ENCODE measurements at regions not wholly inside any gene's neighbourhood (a gene's known extent, or its start where the extent isn't known, plus 50 kb on each side); places are given as distances from the start of the nearest gene placed in this dataset.

DNA sequence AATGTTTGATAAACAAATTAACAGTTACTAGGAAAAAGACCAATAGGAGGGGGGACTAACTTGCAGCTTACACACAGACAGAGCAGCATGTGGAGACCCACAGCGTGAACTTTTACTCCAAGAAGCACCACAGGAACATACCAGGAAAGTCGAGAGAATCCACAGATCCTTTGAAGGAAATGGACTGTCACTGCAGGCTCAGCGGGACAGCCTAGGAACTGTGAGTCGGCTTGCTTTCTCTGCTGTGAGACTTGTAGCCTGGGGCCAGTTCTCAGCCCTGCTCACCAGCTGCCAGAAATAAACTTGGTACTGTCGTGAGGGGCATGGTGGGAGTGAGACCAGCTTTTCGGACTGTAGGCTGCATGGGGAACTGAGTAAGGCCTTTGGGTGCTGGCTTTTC lies 1211.5 kb downstream of the PCDH17 start:
- no peak for ATAC-seq
- no peak for TF ChIP-seq SNAI2 (CRISPR knock-in tag; IDR thresholded peaks at IDR 0.05)
- no peak for TF ChIP-seq TOX (CRISPR knock-in tag; IDR thresholded peaks at IDR 0.05; ENCODE audit: borderline replicate concordance)
- no peak for TF ChIP-seq ZFP30 (CRISPR knock-in tag; IDR thresholded peaks at IDR 0.05)
- no peak for TF ChIP-seq ZNF70 (CRISPR knock-in tag; IDR thresholded peaks at IDR 0.05)
- TF ChIP-seq CSRNP3 (CRISPR knock-in tag; IDR thresholded peaks at IDR 0.05) = no peak
- TF ChIP-seq, protein P1, sequence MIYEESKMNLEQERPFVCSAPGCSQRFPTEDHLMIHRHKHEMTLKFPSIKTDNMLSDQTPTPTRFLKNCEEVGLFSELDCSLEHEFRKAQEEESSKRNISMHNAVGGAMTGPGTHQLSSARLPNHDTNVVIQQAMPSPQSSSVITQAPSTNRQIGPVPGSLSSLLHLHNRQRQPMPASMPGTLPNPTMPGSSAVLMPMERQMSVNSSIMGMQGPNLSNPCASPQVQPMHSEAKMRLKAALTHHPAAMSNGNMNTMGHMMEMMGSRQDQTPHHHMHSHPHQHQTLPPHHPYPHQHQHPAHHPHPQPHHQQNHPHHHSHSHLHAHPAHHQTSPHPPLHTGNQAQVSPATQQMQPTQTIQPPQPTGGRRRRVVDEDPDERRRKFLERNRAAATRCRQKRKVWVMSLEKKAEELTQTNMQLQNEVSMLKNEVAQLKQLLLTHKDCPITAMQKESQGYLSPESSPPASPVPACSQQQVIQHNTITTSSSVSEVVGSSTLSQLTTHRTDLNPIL (CRISPR knock-in tag; IDR thresholded peaks at IDR 0.05; ENCODE audit: low read depth) = no peak

DNA sequence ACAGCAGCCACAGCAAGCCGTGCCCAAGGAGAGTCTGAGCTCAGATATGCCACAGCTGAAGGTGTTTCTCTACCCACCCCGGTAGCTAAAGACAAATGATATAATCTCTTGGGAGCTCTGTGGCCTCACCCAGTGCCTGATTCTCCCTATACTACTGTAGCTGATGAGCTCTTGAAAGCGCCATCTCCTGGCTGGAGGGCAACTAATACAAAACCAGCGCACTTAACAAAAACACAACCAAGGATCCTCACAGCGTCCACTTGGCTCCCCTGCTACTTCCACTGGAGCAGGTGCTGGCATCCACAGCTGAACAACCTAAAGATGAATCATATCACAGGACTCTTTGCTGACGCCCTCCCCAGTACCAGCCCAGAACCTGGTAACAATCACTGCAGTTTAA lies 1212.0 kb downstream of the PCDH17 start:
- no peak for TF ChIP-seq POU6F1 (CRISPR knock-in tag; IDR thresholded peaks at IDR 0.05; ENCODE audit: borderline replicate concordance, low read depth)
- TF ChIP-seq BACH2 (CRISPR knock-in tag; IDR thresholded peaks at IDR 0.05; ENCODE audit: borderline replicate concordance) = no peak
- TF ChIP-seq TOX (CRISPR knock-in tag; IDR thresholded peaks at IDR 0.05; ENCODE audit: borderline replicate concordance) = no peak
- TF ChIP-seq GLIS3 (CRISPR knock-in tag; IDR thresholded peaks at IDR 0.05) = no peak
- TF ChIP-seq OSR1 (CRISPR knock-in tag; IDR thresholded peaks at IDR 0.05) = no peak
- TF ChIP-seq ISL1 (CRISPR knock-in tag; IDR thresholded peaks at IDR 0.05) = no peak
- no peak for TF ChIP-seq ZFP30 (CRISPR knock-in tag; IDR thresholded peaks at IDR 0.05)
- TF ChIP-seq ARNTL (CRISPR knock-in tag; IDR thresholded peaks at IDR 0.05; ENCODE audit: borderline replicate concordance, low read depth) = no peak
- no peak for TF ChIP-seq ZNF70 (CRISPR knock-in tag; IDR thresholded peaks at IDR 0.05)
- TF ChIP-seq PPARA (CRISPR knock-in tag; IDR thresholded peaks at IDR 0.05; ENCODE audit: borderline replicate concordance) = no peak
- no peak for TF ChIP-seq RARB (CRISPR knock-in tag; IDR thresholded peaks at IDR 0.05)
- TF ChIP-seq CSRNP3 (CRISPR knock-in tag; IDR thresholded peaks at IDR 0.05) = no peak
- TF ChIP-seq ZNF8 (CRISPR knock-in tag; IDR thresholded peaks at IDR 0.05) = no peak
- no peak for TF ChIP-seq TCF4 (CRISPR knock-in tag; IDR thresholded peaks at IDR 0.05; ENCODE audit: borderline replicate concordance)
- TF ChIP-seq ZFP3 (CRISPR knock-in tag; IDR thresholded peaks at IDR 0.05) = no peak
- TF ChIP-seq, protein P2, sequence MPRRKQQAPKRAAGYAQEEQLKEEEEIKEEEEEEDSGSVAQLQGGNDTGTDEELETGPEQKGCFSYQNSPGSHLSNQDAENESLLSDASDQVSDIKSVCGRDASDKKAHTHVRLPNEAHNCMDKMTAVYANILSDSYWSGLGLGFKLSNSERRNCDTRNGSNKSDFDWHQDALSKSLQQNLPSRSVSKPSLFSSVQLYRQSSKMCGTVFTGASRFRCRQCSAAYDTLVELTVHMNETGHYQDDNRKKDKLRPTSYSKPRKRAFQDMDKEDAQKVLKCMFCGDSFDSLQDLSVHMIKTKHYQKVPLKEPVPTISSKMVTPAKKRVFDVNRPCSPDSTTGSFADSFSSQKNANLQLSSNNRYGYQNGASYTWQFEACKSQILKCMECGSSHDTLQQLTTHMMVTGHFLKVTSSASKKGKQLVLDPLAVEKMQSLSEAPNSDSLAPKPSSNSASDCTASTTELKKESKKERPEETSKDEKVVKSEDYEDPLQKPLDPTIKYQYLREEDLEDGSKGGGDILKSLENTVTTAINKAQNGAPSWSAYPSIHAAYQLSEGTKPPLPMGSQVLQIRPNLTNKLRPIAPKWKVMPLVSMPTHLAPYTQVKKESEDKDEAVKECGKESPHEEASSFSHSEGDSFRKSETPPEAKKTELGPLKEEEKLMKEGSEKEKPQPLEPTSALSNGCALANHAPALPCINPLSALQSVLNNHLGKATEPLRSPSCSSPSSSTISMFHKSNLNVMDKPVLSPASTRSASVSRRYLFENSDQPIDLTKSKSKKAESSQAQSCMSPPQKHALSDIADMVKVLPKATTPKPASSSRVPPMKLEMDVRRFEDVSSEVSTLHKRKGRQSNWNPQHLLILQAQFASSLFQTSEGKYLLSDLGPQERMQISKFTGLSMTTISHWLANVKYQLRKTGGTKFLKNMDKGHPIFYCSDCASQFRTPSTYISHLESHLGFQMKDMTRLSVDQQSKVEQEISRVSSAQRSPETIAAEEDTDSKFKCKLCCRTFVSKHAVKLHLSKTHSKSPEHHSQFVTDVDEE (CRISPR knock-in tag; IDR thresholded peaks at IDR 0.05) = no peak
- TF ChIP-seq CSDC2 (CRISPR knock-in tag; IDR thresholded peaks at IDR 0.05) = no peak
- TF ChIP-seq, protein P1 (CRISPR knock-in tag; IDR thresholded peaks at IDR 0.05; ENCODE audit: low read depth) = no peak
- ATAC-seq = no peak

DNA sequence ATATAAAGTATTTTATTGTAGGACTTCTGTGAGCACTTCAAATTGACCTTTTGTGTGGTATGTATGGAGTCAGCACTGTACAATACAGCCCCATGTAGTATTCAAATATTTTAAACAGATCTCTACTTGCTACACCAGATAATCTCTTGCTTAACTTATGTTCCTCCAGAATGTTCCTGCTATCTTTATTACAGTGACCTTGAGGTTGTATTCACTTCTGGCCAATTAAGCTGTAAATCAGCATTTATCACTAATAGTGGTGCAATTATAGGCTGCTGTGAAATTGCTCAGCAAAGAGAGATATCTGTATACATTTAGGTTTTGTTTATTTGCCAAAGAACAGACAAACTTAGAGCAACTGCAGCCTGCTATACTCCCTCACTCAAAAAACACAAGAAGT lies 1218.6 kb downstream of the PCDH17 start:
- ATAC-seq = no peak
- TF ChIP-seq POU6F1 (CRISPR knock-in tag; IDR thresholded peaks at IDR 0.05; ENCODE audit: borderline replicate concordance, low read depth) = no peak
- TF ChIP-seq TOX (CRISPR knock-in tag; IDR thresholded peaks at IDR 0.05; ENCODE audit: borderline replicate concordance) = no peak
- no peak for TF ChIP-seq ZFP30 (CRISPR knock-in tag; IDR thresholded peaks at IDR 0.05)
- TF ChIP-seq, protein P2 (CRISPR knock-in tag; IDR thresholded peaks at IDR 0.05) = no peak
- TF ChIP-seq ISL1 (CRISPR knock-in tag; IDR thresholded peaks at IDR 0.05) = no peak
- no peak for TF ChIP-seq CSRNP3 (CRISPR knock-in tag; IDR thresholded peaks at IDR 0.05)
- TF ChIP-seq ESRRG (CRISPR knock-in tag; IDR thresholded peaks at IDR 0.05) = no peak

Data from SK-N-SH treated with all-trans-retinoic acid at 6 μM for 48 hours (cell line).